Right atrium auricular region (tissue), 2 donors: ENCODE measurements at regions not wholly inside any gene's neighbourhood (a gene's known extent, or its start where the extent isn't known, plus 50 kb on each side); places are given as distances from the start of the nearest gene placed in this dataset.

Experiments used
- DNase-seq: peaks from one replicate; pipeline ENCODE4 v3.0.0-alpha.2; 2019; ENCODE audit warnings: low spot score
- H3K27ac ChIP-seq, 2 donors: fragments of 200-600 bp; sonication (generic); 1 replicate in 1 of 2; 2 replicates in 1 of 2; pipeline ENCODE4 v1.5.1; 2016 to 2019
- H3K27me3 ChIP-seq, 2 donors: fragments of 200-600 bp; sonication (generic); one replicate each; pipeline versions ENCODE4 v1.5.1 to v1.6.0; 2017 to 2019
- H3K36me3 ChIP-seq: fragments of 200-600 bp; sonication (generic); one replicate; pipeline ENCODE4 v1.5.1; 2016
- H3K4me1 ChIP-seq, 2 donors: fragments of 200-600 bp; sonication (generic); one replicate each; pipeline versions ENCODE4 v1.5.1 to v1.6.0; 2017 to 2019
- H3K4me3 ChIP-seq, 2 donors: fragments of 200-600 bp; sonication (generic); 1 replicate in 1 of 2; 2 replicates in 1 of 2; pipeline ENCODE4 v1.5.1; 2017 to 2019; ENCODE audit warnings: mild to moderate bottlenecking in 1 of 2, moderate library complexity in 1 of 2
- H3K9me3 ChIP-seq, 2 donors: fragments of 200-600 bp; sonication (generic); one replicate each; pipeline ENCODE4 v1.5.1; 2019
- CTCF ChIP-seq, 2 donors: fragments of 200-600 bp; sonication (generic); IDR thresholded peaks; one replicate each; pipeline ENCODE4 v1.5.1; 2019; ENCODE audit warnings: antibody characterized with exemption in 2 of 2

DNA sequence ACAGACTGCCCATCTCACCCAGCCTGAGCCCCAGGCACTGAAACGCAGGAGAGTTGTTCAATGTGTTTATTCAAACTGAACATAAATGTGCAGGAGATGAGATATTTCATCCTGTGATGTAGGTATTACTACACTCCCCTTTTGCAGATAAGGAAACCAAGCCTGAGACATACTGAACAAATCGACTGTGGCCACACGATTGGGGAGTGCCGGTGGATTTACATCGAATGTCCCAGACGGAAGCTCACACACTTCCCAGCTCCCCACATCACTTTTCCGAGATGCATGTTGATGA lies 94.8 kb upstream of the ALKAL2 start:
- TF ChIP-seq CTCF (IDR thresholded peaks at IDR 0.05): no peak
- Histone ChIP-seq H3K4me1 (no peaks in the 10 kb centered on the region), H3K27me3 (no peaks in the 10 kb centered on the region), H3K9me3 (peaks cover 0 to 8% of the 10 kb centered on the region in 2 donors), H3K27ac (no peak overlapping the region), H3K4me3 (no peak overlapping the region), H3K36me3 (no peaks in the 10 kb centered on the region)
- peak; percentile 7 for DNase-seq

DNA sequence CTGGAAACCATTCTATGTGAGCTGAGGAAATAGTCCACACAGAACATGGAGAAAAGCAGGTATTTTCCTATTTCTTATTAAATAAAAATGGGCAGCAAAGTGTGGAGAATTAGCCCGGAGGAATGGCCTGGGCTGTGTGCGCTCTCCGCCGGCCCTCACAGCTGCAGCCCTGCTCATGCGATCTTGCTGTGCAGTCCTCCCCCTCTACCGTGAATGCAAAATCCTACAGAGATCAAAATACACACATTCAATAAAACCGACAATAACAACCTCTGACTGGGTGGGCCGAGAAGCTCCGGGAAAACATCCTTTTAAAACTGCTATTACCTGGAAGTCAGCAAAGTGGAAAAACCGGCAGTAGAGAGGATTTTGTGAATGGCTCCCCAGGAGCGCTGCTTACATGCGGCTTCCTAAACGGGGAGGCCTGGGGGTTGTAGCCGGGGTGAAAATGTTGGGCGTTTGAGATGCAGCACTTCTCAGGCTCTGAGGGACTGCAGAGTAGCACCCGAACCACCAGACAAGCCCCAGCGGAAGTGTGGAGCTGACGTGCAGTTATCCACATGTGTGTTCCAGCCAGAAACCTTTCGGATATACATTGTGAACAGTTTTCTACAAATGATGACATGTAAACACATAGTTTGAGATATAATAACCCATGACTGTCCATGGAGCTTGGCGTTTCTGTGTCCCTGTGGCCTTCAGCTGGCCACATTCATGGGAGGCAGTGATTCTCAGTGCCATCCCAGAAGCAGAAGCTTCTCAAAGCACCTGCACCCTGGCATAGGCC lies 94.2 kb upstream of the ALKAL2 start:
- H3K27me3 ChIP-seq: no peaks in the 10 kb centered on the region
- no peak overlapping the region for H3K27ac ChIP-seq
- TF ChIP-seq CTCF (IDR thresholded peaks at IDR 0.05): no peak
- H3K4me1 ChIP-seq: no peaks in the 10 kb centered on the region
- H3K9me3 ChIP-seq: peaks cover 0 to 13% of the 10 kb centered on the region in 2 donors
- H3K36me3 ChIP-seq: no peaks in the 10 kb centered on the region
- peak; percentile 11 for DNase-seq
- no peak overlapping the region for H3K4me3 ChIP-seq

- Histone ChIP-seq H3K4me1 (no peaks in the 10 kb centered on the region), H3K4me3 (no peak overlapping the region), H3K36me3 (no peaks in the 10 kb centered on the region), H3K9me3 (peaks cover 0 to 19% of the 10 kb centered on the region in 2 donors), H3K27ac (no peak overlapping the region), H3K27me3 (no peaks in the 10 kb centered on the region)
- no peak for DNase-seq
- no peak for TF ChIP-seq CTCF (IDR thresholded peaks at IDR 0.05)
Measured at GRCh38 chr2:381181-381580, 93.3 kb upstream of the ALKAL2 start.

DNA sequence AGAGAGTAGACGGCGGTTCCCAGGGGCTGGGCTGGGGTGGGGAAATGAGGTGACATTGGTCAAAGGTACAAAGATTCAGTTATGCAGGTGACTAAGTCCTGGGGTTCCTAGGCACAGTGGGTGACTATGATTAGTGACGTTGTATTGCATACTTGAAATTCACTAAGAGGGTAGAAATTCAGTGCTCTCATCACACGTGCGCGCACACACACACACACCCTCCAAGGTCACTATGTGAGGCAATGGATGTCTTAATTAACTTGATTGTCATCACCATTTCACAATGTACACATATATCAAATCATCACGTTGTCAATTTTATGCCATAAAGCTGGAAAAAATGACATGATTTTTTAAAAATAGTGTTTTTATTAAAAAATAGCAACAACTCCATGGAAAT lies 92.9 kb upstream of the ALKAL2 start:
- Histone ChIP-seq H3K4me1 (no peaks in the 10 kb centered on the region), H3K4me3 (no peak overlapping the region)
- no peak for DNase-seq

DNA sequence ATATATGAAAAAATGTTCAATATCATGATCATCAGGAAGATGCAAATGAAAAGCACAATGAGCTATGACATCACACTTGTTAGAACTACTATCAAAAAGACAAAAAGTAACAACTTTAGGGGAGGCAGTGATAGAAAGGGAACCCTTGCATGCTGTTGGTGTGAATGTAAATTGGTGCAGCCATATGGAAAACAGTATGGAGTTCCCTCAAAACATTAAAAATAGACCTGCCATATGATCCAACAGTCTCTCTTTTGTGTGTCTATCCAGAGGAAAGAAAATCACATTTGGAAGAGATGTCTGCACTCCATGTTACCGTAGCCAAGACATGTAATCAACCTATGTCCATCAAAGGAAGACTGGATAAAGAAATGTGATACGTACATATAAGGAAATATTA lies 92.3 kb upstream of the ALKAL2 start:
- H3K36me3 ChIP-seq: no peaks in the 10 kb centered on the region
- H3K4me3 ChIP-seq: no peak overlapping the region
- H3K9me3 ChIP-seq: peaks cover 0 to 19% of the 10 kb centered on the region in 2 donors
- no peaks in the 10 kb centered on the region for H3K4me1 ChIP-seq
- H3K27ac ChIP-seq: no peak overlapping the region
- DNase-seq: no peak
- no peaks in the 10 kb centered on the region for H3K27me3 ChIP-seq
- TF ChIP-seq CTCF (IDR thresholded peaks at IDR 0.05): no peak

More for the DNA sequence above, 92.9 kb upstream of the ALKAL2 start:
- Histone ChIP-seq H3K36me3 (no peaks in the 10 kb centered on the region), H3K9me3 (peaks cover 0 to 19% of the 10 kb centered on the region in 2 donors), H3K27me3 (no peaks in the 10 kb centered on the region), H3K27ac (no peak overlapping the region)
- no peak for TF ChIP-seq CTCF (IDR thresholded peaks at IDR 0.05)

DNA sequence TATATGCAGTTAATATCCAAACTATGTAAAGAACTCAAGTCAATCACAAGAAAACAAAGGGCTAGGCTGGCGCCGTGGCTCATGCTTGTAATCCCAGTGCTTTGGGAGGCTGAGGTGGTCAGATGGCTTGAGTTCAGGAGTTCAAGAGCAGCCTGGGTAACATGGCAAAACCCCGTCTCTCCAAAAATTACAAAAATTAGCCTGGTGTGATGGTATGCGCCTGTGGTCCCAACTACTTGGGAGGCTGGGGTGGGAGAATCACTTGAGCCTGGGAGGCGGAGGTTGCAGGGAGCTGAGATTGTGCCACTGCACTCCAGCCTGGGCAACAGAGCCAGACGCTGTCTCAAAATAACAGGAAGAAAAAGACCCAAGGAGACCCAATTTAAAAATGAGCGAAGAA lies 91.9 kb upstream of the ALKAL2 start:
- no peaks in the 10 kb centered on the region for H3K27me3 ChIP-seq
- H3K27ac ChIP-seq: no peak overlapping the region
- no peak for TF ChIP-seq CTCF (IDR thresholded peaks at IDR 0.05)
- H3K4me3 ChIP-seq: no peak overlapping the region
- H3K4me1 ChIP-seq: no peaks in the 10 kb centered on the region
- no peak for DNase-seq
- H3K36me3 ChIP-seq: no peaks in the 10 kb centered on the region
- H3K9me3 ChIP-seq: peaks cover 0 to 19% of the 10 kb centered on the region in 2 donors
